Right atrium auricular region (tissue), 2 donors: ENCODE measurements at regions not wholly inside any gene's neighbourhood (a gene's known extent, or its start where the extent isn't known, plus 50 kb on each side); places are given as distances from the start of the nearest gene placed in this dataset.

Experiments
- DNase-seq: peaks from one replicate; pipeline ENCODE4 v3.0.0-alpha.2; 2019; ENCODE audit warnings: low spot score
- H3K27ac ChIP-seq, 2 donors: fragments of 200-600 bp; sonication (generic); 1 replicate in 1 of 2; 2 replicates in 1 of 2; pipeline ENCODE4 v1.5.1; 2016 to 2019
- H3K27me3 ChIP-seq, 2 donors: fragments of 200-600 bp; sonication (generic); one replicate each; pipeline versions ENCODE4 v1.5.1 to v1.6.0; 2017 to 2019
- H3K36me3 ChIP-seq: fragments of 200-600 bp; sonication (generic); one replicate; pipeline ENCODE4 v1.5.1; 2016
- H3K4me1 ChIP-seq, 2 donors: fragments of 200-600 bp; sonication (generic); one replicate each; pipeline versions ENCODE4 v1.5.1 to v1.6.0; 2017 to 2019
- H3K4me3 ChIP-seq, 2 donors: fragments of 200-600 bp; sonication (generic); 1 replicate in 1 of 2; 2 replicates in 1 of 2; pipeline ENCODE4 v1.5.1; 2017 to 2019; ENCODE audit warnings: mild to moderate bottlenecking in 1 of 2, moderate library complexity in 1 of 2
- H3K9me3 ChIP-seq, 2 donors: fragments of 200-600 bp; sonication (generic); one replicate each; pipeline ENCODE4 v1.5.1; 2019
- TF ChIP-seq, protein P1 (sequence below), 2 donors: fragments of 200-600 bp; sonication (generic); IDR thresholded peaks; one replicate each; pipeline ENCODE4 v1.5.1; 2019; ENCODE audit warnings: antibody characterized with exemption in 2 of 2

DNA sequence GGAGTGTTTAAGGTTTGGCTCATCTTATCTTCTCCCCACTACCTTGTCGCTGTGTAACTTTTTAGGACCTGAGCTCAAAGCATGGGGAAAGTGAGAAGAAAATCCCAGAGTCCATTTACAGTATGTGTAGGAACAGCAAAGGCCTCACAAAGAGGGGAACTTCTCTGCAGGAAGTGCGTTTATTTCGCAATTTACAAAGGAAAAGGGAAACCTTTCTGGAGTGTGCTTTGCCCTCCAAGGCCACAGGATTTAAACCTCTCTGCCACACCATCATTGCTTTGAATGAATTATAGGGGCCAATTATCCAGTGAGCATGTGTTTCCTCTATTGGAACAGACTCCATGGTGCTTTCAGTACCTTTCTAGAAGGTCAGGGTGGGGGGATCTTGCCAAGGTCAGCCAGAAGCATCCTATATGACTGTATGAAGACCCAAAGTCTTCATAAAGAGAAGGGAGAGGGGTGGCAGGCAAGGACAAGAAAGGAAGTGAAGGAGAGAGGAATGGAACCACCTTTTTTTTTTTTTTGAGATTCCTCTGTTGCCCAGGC, 68.1 kb upstream of the LMO2 start:
- no peaks in the 10 kb centered on the region for H3K27me3 ChIP-seq
- no peaks in the 10 kb centered on the region for H3K4me1 ChIP-seq
- DNase-seq = no peak
- TF ChIP-seq, protein P1, sequence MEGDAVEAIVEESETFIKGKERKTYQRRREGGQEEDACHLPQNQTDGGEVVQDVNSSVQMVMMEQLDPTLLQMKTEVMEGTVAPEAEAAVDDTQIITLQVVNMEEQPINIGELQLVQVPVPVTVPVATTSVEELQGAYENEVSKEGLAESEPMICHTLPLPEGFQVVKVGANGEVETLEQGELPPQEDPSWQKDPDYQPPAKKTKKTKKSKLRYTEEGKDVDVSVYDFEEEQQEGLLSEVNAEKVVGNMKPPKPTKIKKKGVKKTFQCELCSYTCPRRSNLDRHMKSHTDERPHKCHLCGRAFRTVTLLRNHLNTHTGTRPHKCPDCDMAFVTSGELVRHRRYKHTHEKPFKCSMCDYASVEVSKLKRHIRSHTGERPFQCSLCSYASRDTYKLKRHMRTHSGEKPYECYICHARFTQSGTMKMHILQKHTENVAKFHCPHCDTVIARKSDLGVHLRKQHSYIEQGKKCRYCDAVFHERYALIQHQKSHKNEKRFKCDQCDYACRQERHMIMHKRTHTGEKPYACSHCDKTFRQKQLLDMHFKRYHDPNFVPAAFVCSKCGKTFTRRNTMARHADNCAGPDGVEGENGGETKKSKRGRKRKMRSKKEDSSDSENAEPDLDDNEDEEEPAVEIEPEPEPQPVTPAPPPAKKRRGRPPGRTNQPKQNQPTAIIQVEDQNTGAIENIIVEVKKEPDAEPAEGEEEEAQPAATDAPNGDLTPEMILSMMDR (IDR thresholded peaks at IDR 0.05) = no peak
- H3K4me3 ChIP-seq = no peak overlapping the region
- no peaks in the 10 kb centered on the region for H3K36me3 ChIP-seq
- H3K9me3 ChIP-seq = no peaks in the 10 kb centered on the region
- H3K27ac ChIP-seq = no peak overlapping the region

DNA sequence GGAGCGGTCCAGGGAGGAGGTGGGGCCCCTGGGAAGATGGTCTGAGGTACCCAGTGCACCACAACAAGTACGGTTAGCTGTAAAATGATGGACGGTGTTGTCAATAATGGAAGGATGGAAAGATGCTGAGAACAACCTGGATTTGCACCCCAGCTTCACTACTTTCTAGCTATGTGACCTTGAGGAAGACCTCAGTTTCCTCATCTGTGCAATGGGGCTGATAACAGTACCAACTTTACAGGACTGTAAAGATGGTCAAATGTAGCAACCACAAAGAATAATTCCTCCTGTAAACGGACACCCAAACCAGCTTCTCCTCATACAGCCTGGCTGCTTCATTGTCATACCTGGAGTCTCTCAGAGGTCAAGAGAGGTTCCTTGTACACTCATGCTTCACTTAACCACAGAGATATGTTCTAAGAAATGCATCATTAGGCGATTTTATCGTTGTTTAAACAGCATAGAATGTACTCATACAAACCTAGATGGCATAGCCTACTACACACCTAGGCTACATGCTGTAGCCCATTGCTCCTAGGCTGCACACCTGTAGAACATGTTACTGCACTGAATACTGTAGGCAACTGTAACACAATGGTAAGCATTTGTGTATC, 65.5 kb upstream of the LMO2 start:
- Histone ChIP-seq H3K27me3 (no peaks in the 10 kb centered on the region), H3K4me3 (no peak overlapping the region), H3K4me1 (no peaks in the 10 kb centered on the region), H3K27ac (no peak overlapping the region), H3K36me3 (no peaks in the 10 kb centered on the region), H3K9me3 (no peaks in the 10 kb centered on the region)
- DNase-seq = no peak
- TF ChIP-seq, protein P1 (IDR thresholded peaks at IDR 0.05) = no peak

DNA sequence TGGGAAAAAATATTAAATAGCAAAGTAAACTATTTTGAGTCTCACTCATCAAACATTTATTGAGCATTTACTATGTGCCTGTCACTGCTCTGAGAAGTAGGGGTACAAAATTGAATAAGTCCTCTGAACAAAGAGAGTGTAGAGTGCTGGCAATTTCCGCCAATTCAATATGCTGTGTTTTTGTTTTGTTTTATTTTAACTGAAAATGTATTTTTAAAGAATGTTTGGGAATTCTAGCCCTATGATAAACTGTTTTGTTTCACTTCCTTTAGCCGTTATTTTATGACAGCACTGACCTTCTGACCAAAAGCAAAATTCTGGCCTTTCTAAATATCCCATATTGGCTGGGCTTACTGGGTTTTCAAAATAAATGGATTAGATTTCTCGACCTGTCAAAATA, 64.7 kb upstream of the LMO2 start:
- Histone ChIP-seq H3K36me3 (no peaks in the 10 kb centered on the region), H3K27me3 (no peaks in the 10 kb centered on the region), H3K4me3 (no peak overlapping the region), H3K4me1 (no peaks in the 10 kb centered on the region), H3K9me3 (no peaks in the 10 kb centered on the region), H3K27ac (no peak overlapping the region)
- no peak for DNase-seq
- TF ChIP-seq, protein P1 (IDR thresholded peaks at IDR 0.05) = no peak

DNA sequence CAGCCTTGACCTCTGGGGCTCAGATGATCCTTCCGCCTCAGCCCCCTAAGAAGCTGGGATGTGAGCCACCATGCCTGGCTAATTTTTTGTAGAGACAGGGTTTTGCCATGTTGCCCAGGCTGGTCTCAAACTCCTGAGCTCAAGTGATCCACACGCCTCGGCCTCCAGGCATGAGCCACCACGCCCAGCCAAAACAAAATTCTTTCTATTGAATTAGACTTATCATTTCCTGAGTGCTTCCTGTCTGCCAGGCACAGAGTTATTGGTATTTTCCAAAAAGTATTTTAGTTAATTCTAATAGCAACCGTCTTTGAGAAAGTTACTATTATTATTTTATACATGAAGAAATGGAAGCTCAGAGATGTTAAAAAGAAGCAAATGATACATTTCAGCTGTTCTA, 61.4 kb upstream of the LMO2 start:
- no peaks in the 10 kb centered on the region for H3K36me3 ChIP-seq
- TF ChIP-seq, protein P1 (IDR thresholded peaks at IDR 0.05) = no peak

DNA sequence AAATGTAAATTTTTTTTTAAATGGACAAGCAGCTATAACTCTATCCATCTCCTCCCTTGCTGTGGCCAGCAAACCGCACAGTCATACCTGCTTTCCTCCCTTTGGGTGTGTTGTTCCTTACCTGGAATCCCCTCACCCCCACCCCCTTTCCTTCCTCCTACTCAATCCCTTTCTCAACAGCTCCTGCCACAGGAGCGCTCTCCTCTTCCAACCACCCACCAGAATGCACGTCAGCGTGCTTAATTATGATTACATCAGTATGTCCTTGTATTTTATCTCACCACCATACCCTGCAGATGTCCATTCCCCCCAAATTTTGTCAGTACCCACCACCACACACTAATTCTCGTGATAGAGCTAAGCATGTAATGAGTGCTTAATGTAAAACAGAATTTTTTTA, 60.9 kb upstream of the LMO2 start:
- H3K27me3 ChIP-seq = no peaks in the 10 kb centered on the region
- H3K36me3 ChIP-seq = no peaks in the 10 kb centered on the region
- TF ChIP-seq, protein P1 (IDR thresholded peaks at IDR 0.05) = no peak
- DNase-seq = no peak
- H3K4me3 ChIP-seq = no peak overlapping the region
- no peak overlapping the region for H3K27ac ChIP-seq
- H3K4me1 ChIP-seq = no peaks in the 10 kb centered on the region
- H3K9me3 ChIP-seq = no peaks in the 10 kb centered on the region

More for the DNA sequence above, 61.4 kb upstream of the LMO2 start:
- no peaks in the 10 kb centered on the region for H3K4me1 ChIP-seq
- no peaks in the 10 kb centered on the region for H3K27me3 ChIP-seq
- no peak for DNase-seq
- H3K4me3 ChIP-seq = no peak overlapping the region
- H3K27ac ChIP-seq = no peak overlapping the region
- H3K9me3 ChIP-seq = no peaks in the 10 kb centered on the region
